HCT116 (cell line): ENCODE measurements at regions not wholly inside any gene's neighbourhood (a gene's known extent, or its start where the extent isn't known, plus 50 kb on each side); places are given as distances from the start of the nearest gene placed in this dataset.

Source experiments
- POLR2A ChIP-seq: IDR thresholded peaks from 2 replicates; pipeline ENCODE4 v1.7.0; 2011; ENCODE audit warnings: borderline replicate concordance; ENCODE audit not compliant: insufficient read depth, insufficient read length; ENCODE audit errors: extremely low read depth
- TF ChIP-seq, protein P1 (sequence below), 3 experiments: fragments of 200-600 bp in 1 of 3; sonication (generic) in 1 of 3; IDR thresholded peaks in 2 of 3; conservative IDR thresholded peaks in 1 of 3; 2 replicates each; pipeline ENCODE4 v1.5.1; 2012 to 2017; ENCODE audit warnings: low read depth in 2 of 3, low read length in 2 of 3, antibody characterized with exemption in 1 of 3, borderline replicate concordance in 1 of 3, control low read depth in 1 of 3, mild to moderate bottlenecking in 1 of 3, mixed read lengths in 1 of 3, mixed run types in 1 of 3, moderate library complexity in 1 of 3; ENCODE audit not compliant: insufficient read depth in 1 of 3

DNA sequence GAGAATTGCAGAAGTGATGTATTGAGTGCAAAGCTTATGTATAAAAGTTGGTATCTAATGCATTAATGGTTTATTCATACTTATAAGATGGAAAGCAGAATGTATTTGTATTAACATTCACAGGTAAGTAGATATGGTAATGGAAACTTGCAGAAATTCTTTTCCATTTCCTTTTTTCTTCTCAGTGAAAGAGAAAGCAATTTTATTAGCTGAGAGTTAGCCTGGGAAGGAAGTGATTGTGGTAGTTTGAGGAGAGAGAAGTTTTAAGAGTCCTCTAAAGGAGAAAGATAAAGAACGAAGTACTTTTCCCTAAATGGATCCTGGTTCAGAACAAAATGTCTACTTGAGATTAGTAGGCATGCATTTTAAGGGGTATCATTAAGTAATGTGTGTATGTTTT, 60.1 kb upstream of the OSTN start:
- TF ChIP-seq, protein P1, sequence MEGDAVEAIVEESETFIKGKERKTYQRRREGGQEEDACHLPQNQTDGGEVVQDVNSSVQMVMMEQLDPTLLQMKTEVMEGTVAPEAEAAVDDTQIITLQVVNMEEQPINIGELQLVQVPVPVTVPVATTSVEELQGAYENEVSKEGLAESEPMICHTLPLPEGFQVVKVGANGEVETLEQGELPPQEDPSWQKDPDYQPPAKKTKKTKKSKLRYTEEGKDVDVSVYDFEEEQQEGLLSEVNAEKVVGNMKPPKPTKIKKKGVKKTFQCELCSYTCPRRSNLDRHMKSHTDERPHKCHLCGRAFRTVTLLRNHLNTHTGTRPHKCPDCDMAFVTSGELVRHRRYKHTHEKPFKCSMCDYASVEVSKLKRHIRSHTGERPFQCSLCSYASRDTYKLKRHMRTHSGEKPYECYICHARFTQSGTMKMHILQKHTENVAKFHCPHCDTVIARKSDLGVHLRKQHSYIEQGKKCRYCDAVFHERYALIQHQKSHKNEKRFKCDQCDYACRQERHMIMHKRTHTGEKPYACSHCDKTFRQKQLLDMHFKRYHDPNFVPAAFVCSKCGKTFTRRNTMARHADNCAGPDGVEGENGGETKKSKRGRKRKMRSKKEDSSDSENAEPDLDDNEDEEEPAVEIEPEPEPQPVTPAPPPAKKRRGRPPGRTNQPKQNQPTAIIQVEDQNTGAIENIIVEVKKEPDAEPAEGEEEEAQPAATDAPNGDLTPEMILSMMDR (IDR thresholded peaks at IDR 0.05 in 2 of 3, conservative IDR thresholded peaks at IDR 0.05 in 1 of 3; ENCODE audit: borderline replicate concordance in 1 of 3, insufficient read depth in 1 of 3, low read depth in 2 of 3, low read length in 2 of 3) = no peak
- no peak for TF ChIP-seq POLR2A
